ENCODE measurements at regions not wholly inside any gene's neighbourhood (a gene's known extent, or its start where the extent isn't known, plus 50 kb on each side); places are given as distances from the start of the nearest gene placed in this dataset.

- no peak for TF ChIP-seq CTCF (IDR thresholded peaks at IDR 0.05)
- H2AFZ ChIP-seq (ENCODE audit: insufficient read depth, low read depth, low read length, poor library complexity, severe bottlenecking): no peak overlapping the region
- peaks cover 0 to 4% (median 0%) of the 10 kb centered on the region in 3 donors for H3K27me3 Mint-ChIP-seq (ENCODE audit: low read depth in 3 of 3)
- intact Hi-C loops (cut with micrococcal nuclease): no loop called here
- H3K9me3 ChIP-seq (replicated peaks in 1 of 2; ENCODE audit: control insufficient read depth in 1 of 2, insufficient read depth in 1 of 2, low read length in 2 of 2): no peaks in the 10 kb centered on the region
- H3K9ac ChIP-seq (ENCODE audit: insufficient read depth, low read length, poor library complexity, severe bottlenecking): no peak overlapping the region
- no peaks in the 10 kb centered on the region for H3K27me3 ChIP-seq (ENCODE audit: control insufficient read depth in 2 of 2, insufficient read depth in 2 of 2, low read length in 2 of 2)
- no peaks in the 10 kb centered on the region for H3K36me3 Mint-ChIP-seq
- H3K79me2 ChIP-seq (ENCODE audit: insufficient read depth, low read length): no peaks in the 10 kb centered on the region
- no peak overlapping the region for H3K27ac Mint-ChIP-seq
- no peaks in the 10 kb centered on the region for H3K4me1 Mint-ChIP-seq
- H3K4me1 ChIP-seq (ENCODE audit: control insufficient read depth in 1 of 2, insufficient read depth in 2 of 2, low read length in 2 of 2): no peaks in the 10 kb centered on the region
- DNase-seq: no peak
- no peak overlapping the region for H3K4me3 Mint-ChIP-seq
- no peak overlapping the region for H3K4me2 ChIP-seq (replicated peaks; ENCODE audit: extremely low read depth, low read length, poor library complexity, severe bottlenecking)
- no CpG with 5 or more reads among the region's 1 CpG for WGBS (ENCODE audit: insufficient coverage)
- no peak overlapping the region for H3K4me3 ChIP-seq (replicated peaks in 1 of 3; ENCODE audit: low read depth in 2 of 3, low read length in 3 of 3)
- peaks cover 0 to 9% (median 5%) of the 10 kb centered on the region in 7 donors for H3K9me3 Mint-ChIP-seq
- H3K27ac ChIP-seq (ENCODE audit: low read depth in 1 of 2, low read length in 2 of 2): no peak overlapping the region
- H4K20me1 ChIP-seq (ENCODE audit: insufficient read depth, low read length): no peaks in the 10 kb centered on the region
- no peaks in the 10 kb centered on the region for H3K36me3 ChIP-seq (replicated peaks in 1 of 2; ENCODE audit: control insufficient read depth in 1 of 2, insufficient read depth in 2 of 2, low read length in 2 of 2)
Observed at GRCh38 chr10:85175635-85176034, 847.2 kb downstream of the CCSER2 start.

GRCh38 chr10:85177767-85178166, 849.4 kb downstream of the CCSER2 start:
- H3K4me3 Mint-ChIP-seq: no peak overlapping the region
- Histone ChIP-seq H4K20me1 (ENCODE audit: insufficient read depth, low read length) (no peaks in the 10 kb centered on the region), H2AFZ (ENCODE audit: insufficient read depth, low read depth, low read length, poor library complexity, severe bottlenecking) (no peak overlapping the region), H3K4me1 (ENCODE audit: control insufficient read depth in 1 of 2, insufficient read depth in 2 of 2, low read length in 2 of 2) (no peaks in the 10 kb centered on the region), H3K4me2 (replicated peaks; ENCODE audit: extremely low read depth, low read length, poor library complexity, severe bottlenecking) (no peak overlapping the region), H3K27ac (ENCODE audit: low read depth in 1 of 2, low read length in 2 of 2) (no peak overlapping the region), H3K9ac (ENCODE audit: insufficient read depth, low read length, poor library complexity, severe bottlenecking) (no peak overlapping the region), H3K36me3 (replicated peaks in 1 of 2; ENCODE audit: control insufficient read depth in 1 of 2, insufficient read depth in 2 of 2, low read length in 2 of 2) (no peaks in the 10 kb centered on the region), H3K4me3 (replicated peaks in 1 of 3; ENCODE audit: low read depth in 2 of 3, low read length in 3 of 3) (no peak overlapping the region), H3K9me3 (replicated peaks in 1 of 2; ENCODE audit: control insufficient read depth in 1 of 2, insufficient read depth in 1 of 2, low read length in 2 of 2) (no peaks in the 10 kb centered on the region), H3K79me2 (ENCODE audit: insufficient read depth, low read length) (no peaks in the 10 kb centered on the region), H3K27me3 (ENCODE audit: control insufficient read depth in 2 of 2, insufficient read depth in 2 of 2, low read length in 2 of 2) (no peaks in the 10 kb centered on the region)
- peaks cover 0 to 4% (median 0%) of the 10 kb centered on the region in 3 donors for H3K27me3 Mint-ChIP-seq (ENCODE audit: low read depth in 3 of 3)
- no peak for DNase-seq
- no peak overlapping the region for H3K27ac Mint-ChIP-seq
- peaks cover 0 to 6% (median 4%) of the 10 kb centered on the region in 7 donors for H3K9me3 Mint-ChIP-seq
- no peaks in the 10 kb centered on the region for H3K36me3 Mint-ChIP-seq
- TF ChIP-seq CTCF (IDR thresholded peaks at IDR 0.05): no peak
- intact Hi-C loops (cut with micrococcal nuclease): no loop called here
- no CpG with 5 or more reads among the region's 2 CpGs for WGBS (ENCODE audit: insufficient coverage)
- no peaks in the 10 kb centered on the region for H3K4me1 Mint-ChIP-seq
